ENCODE measurements at regions not wholly inside any gene's neighbourhood (a gene's known extent, or its start where the extent isn't known, plus 50 kb on each side); places are given as distances from the start of the nearest gene placed in this dataset.

DNA sequence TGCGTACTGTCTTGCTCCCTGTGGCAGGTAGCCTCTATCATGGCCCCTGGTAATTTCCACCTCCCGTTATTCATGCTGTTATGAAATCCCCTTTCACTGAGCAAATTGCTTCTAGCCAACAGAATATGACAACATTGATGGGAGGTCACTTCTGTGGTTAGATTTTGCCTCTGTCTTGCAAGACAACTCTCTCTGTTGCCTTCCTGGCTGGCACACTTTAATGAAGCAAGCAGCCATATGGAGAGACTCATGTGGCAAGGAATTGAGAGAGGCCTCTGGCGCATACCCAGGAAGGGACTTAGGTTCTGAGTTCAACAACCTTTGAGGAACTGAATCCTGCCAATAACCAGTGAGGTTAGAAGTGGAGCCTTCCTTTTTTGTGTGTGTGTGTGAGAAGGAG is 51.8 kb upstream of the GPRC5B start:
- no peaks in the 10 kb centered on the region for H3K9me2 ChIP-seq (replicated peaks; ENCODE audit: control insufficient read depth, low read length)
- no peaks in the 10 kb centered on the region for H3F3A ChIP-seq (ENCODE audit: control insufficient read depth, insufficient read depth)
- no peak overlapping the region for H3K4me3 ChIP-seq (ENCODE audit: low read length)
- no peaks in the 10 kb centered on the region for H3K9me3 ChIP-seq (ENCODE audit: control insufficient read depth, insufficient read depth, low read length)
- no peak overlapping the region for H3K27ac ChIP-seq (ENCODE audit: low read depth, low read length)
- H3K4me2 ChIP-seq (ENCODE audit: low read length), result no peak overlapping the region
- no peaks in the 10 kb centered on the region for H4K20me1 ChIP-seq (ENCODE audit: control insufficient read depth, insufficient read depth, low read depth, low read length)
- no peaks in the 10 kb centered on the region for H3K79me2 ChIP-seq (ENCODE audit: control insufficient read depth, low read length)
- no peaks in the 10 kb centered on the region for H3K4me1 ChIP-seq (ENCODE audit: control insufficient read depth, low read length)
- no peaks in the 10 kb centered on the region for H3K36me3 ChIP-seq (ENCODE audit: control insufficient read depth, low read length)
- TF ChIP-seq, protein P1, sequence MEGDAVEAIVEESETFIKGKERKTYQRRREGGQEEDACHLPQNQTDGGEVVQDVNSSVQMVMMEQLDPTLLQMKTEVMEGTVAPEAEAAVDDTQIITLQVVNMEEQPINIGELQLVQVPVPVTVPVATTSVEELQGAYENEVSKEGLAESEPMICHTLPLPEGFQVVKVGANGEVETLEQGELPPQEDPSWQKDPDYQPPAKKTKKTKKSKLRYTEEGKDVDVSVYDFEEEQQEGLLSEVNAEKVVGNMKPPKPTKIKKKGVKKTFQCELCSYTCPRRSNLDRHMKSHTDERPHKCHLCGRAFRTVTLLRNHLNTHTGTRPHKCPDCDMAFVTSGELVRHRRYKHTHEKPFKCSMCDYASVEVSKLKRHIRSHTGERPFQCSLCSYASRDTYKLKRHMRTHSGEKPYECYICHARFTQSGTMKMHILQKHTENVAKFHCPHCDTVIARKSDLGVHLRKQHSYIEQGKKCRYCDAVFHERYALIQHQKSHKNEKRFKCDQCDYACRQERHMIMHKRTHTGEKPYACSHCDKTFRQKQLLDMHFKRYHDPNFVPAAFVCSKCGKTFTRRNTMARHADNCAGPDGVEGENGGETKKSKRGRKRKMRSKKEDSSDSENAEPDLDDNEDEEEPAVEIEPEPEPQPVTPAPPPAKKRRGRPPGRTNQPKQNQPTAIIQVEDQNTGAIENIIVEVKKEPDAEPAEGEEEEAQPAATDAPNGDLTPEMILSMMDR (IDR thresholded peaks at IDR 0.05; ENCODE audit: low read depth, low read length, poor library complexity, severe bottlenecking), result no peak
- TF ChIP-seq EZH2phosphoT487 (IDR thresholded peaks at IDR 0.05; ENCODE audit: borderline replicate concordance, low read length), result no peak
- no peaks in the 10 kb centered on the region for H3K27me3 ChIP-seq (ENCODE audit: control insufficient read depth, low read length)

DNA sequence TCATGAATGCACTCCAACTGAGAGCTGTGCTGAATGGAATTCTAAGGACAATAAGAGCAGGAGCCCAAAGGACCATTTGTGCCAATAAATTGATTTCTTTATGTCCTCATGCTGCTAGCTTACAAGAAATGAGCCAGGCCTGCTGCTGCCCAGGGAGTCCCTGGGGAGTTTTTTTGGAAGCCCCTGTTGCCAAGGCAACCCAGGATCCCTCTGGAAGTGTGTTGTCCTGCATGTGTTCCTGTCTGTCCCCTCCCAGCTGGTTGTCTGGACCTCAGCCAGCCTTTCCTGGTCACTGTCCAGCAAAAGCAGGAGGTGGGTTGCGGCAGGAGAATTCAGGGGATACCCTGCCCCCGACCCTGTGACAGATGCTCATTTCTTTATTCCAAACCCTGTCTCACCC is 51.0 kb upstream of the GPRC5B start:
- Histone ChIP-seq H3K27ac (ENCODE audit: low read depth, low read length) (no peak overlapping the region), H3K4me1 (ENCODE audit: control insufficient read depth, low read length) (no peaks in the 10 kb centered on the region), H3K9me2 (replicated peaks; ENCODE audit: control insufficient read depth, low read length) (no peaks in the 10 kb centered on the region), H3K4me3 (ENCODE audit: low read length) (no peak overlapping the region), H4K20me1 (ENCODE audit: control insufficient read depth, insufficient read depth, low read depth, low read length) (no peaks in the 10 kb centered on the region), H3K27me3 (ENCODE audit: control insufficient read depth, low read length) (no peaks in the 10 kb centered on the region), H3K9me3 (ENCODE audit: control insufficient read depth, insufficient read depth, low read length) (no peaks in the 10 kb centered on the region), H3F3A (ENCODE audit: control insufficient read depth, insufficient read depth) (no peaks in the 10 kb centered on the region), H3K36me3 (ENCODE audit: control insufficient read depth, low read length) (no peaks in the 10 kb centered on the region), H3K4me2 (ENCODE audit: low read length) (no peak overlapping the region), H3K79me2 (ENCODE audit: control insufficient read depth, low read length) (no peaks in the 10 kb centered on the region)
- TF ChIP-seq, protein P1 (IDR thresholded peaks at IDR 0.05; ENCODE audit: low read depth, low read length, poor library complexity, severe bottlenecking), result no peak
